Activated T-cell treated with anti-CD3 and anti-CD28 coated beads for 4 hours (primary cell): ENCODE measurements at regions not wholly inside any gene's neighbourhood (a gene's known extent, or its start where the extent isn't known, plus 50 kb on each side); places are given as distances from the start of the nearest gene placed in this dataset.

Source experiments
- DNase-seq: peaks from one replicate; pipeline ENCODE4 v3.0.0-alpha.2; 2020

- no peak for DNase-seq
Measured at GRCh38 chr13:106161146-106161545, 374.3 kb downstream of the EFNB2 start.

GRCh38 chr13:106159295-106160195, 375.9 kb downstream of the EFNB2 start:
- no peak for DNase-seq

GRCh38 chr13:106156468-106156867, 379.0 kb downstream of the EFNB2 start:
- DNase-seq: no peak

GRCh38 chr13:106155411-106155810, 380.1 kb downstream of the EFNB2 start:
- DNase-seq: no peak

GRCh38 chr13:106153876-106154275, 381.6 kb downstream of the EFNB2 start:
- DNase-seq: no peak

GRCh38 chr13:106153041-106153440, 382.4 kb downstream of the EFNB2 start:
- no peak for DNase-seq

- DNase-seq: no peak
Measured at GRCh38 chr13:106152047-106152446, 383.4 kb downstream of the EFNB2 start.

- DNase-seq: no peak
Measured at GRCh38 chr13:106151056-106151699, 384.3 kb downstream of the EFNB2 start.

- DNase-seq: no peak
Measured at GRCh38 chr13:106145997-106146864, 389.2 kb downstream of the EFNB2 start.

- DNase-seq: no peak
Measured at GRCh38 chr13:106145070-106145469, 390.4 kb downstream of the EFNB2 start.

GRCh38 chr13:106143930-106144709, 391.3 kb downstream of the EFNB2 start:
- DNase-seq: no peak

GRCh38 chr13:106143392-106143791, 392.1 kb downstream of the EFNB2 start:
- no peak for DNase-seq

GRCh38 chr13:106140476-106140875, 395.0 kb downstream of the EFNB2 start:
- no peak for DNase-seq

GRCh38 chr13:106139942-106140341, 395.5 kb downstream of the EFNB2 start:
- DNase-seq: no peak

GRCh38 chr13:106139377-106139776, 396.1 kb downstream of the EFNB2 start:
- DNase-seq: no peak

- no peak for DNase-seq
Measured at GRCh38 chr13:106138620-106139019, 396.8 kb downstream of the EFNB2 start.

- no peak for DNase-seq
Measured at GRCh38 chr13:106133025-106133424, 402.4 kb downstream of the EFNB2 start.

GRCh38 chr13:106132216-106132615, 403.2 kb downstream of the EFNB2 start:
- DNase-seq: no peak

- DNase-seq: no peak
Measured at GRCh38 chr13:106129993-106130392, 405.5 kb downstream of the EFNB2 start.

GRCh38 chr13:106129273-106129672, 406.2 kb downstream of the EFNB2 start:
- no peak for DNase-seq

GRCh38 chr13:106122234-106122633, 413.2 kb downstream of the EFNB2 start:
- DNase-seq: no peak

- DNase-seq: no peak
Measured at GRCh38 chr13:106121173-106121754, 414.2 kb downstream of the EFNB2 start.
